ENCODE measurements at regions not wholly inside any gene's neighbourhood (a gene's known extent, or its start where the extent isn't known, plus 50 kb on each side); places are given as distances from the start of the nearest gene placed in this dataset.
"Not testable (repeated sequence)": the region's sequence is repeated elsewhere in the genome, so short reads cannot be mapped to it uniquely, and the experiment has no call there.

- peak; percentile 26 for DNase-seq
Measured at GRCh38 chr1:30008998-30009657, 714.3 kb downstream of the MATN1 start.

DNA sequence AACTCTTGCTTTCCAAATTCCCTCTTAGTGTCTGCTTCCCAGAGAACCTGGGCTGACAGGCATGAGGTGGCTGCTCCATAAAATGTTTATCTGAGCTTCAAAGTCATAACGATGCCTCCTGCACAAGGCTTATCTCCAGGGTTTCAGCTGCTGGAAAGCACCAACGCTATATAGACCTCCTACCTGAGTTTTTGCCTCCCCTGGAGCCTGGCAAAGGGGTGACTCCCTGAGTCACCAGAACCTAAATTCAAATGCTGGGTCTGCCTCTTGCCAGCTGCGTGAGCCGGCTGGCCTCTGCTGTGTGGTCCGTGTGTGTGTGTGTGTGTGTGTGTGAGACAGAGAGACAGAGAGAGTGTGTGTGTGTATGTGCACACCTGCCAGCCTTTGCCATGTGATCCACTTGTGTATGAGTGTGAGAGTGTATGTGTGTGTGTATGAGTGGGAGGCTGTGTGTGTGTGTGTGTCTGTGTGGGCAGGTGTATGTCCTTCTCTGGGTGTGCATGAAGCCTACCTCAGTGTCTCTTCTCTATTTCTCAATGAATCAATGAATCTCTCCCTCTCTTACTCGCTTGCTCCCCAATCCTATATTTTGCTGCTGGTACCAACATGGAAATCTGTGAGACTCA, 714.9 kb downstream of the MATN1 start:
- DNase-seq: no peak

- DNase-seq: no peak
Measured at GRCh38 chr1:30005972-30006619, 717.3 kb downstream of the MATN1 start.

DNA sequence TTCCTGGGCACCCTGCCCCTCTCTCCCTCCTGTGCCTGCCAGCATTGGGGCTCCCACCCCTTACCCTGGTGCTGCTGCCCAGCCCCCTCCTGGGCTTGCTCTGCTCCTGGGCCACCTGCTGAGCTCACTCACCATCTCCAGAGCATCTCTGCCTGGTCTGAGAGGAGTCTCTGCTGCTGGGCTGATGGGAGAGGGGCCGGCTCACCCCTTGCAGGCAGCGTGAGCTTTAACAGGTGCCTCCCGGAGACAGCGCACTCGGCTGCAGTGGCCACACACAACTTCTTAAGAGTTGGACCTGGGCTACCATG, 721.7 kb downstream of the MATN1 start:
- no peak for DNase-seq

DNA sequence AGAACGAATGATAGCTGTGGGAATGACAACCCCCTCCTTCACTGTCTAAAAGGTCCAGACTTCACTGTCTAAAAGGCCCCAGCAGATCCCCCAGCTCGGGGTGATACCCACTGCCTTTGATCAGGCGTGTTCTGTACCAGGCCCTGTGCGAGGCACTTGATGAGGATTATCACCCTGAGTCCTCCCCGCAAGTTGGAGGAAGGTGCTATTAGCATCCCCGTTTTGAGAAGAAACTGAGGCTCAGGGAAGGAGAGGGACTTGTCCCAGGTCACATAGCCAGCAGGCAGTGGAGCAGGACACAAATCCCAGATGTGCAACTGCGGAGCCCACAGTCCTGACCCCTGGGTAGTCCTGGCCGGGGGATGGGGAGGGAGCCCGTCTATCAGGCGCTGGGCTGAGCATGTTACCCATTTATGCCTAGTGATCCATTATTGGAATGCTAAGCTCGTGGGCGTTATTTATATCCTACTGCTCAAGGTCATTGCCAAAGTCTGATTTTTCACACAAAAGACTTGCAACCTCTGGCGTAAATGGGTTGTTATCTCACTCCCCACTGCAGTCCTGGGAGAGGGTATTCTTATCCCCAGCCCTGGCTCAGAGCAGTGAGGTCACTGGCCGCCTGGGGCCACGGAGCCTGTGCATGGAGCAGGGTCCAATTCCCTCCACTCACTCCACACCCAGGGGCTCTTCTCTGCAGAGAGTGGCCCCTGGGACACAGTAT, 722.2 kb downstream of the MATN1 start:
- DNase-seq: no peak

- DNase-seq: no peak
Measured at GRCh38 chr1:30000266-30000665, 723.1 kb downstream of the MATN1 start.

DNA sequence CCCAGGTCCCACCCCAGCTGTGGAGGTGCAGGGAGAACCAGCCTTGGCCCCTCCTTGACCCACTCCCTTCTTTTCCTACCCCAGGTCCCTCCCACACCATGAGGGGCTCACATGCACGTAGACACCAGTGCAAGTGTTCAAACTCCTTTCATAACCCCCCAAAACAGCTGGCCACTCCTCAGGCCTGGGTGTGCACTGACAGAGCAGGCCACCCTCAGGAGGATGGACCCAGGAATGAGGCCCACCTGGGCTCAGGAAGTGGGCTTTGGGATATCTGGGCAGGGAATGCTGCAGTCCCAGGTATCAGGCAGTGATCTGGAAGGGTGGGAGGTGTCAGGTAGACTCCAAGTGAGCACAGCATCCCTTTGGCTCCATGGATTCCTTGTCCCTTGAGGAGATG, 723.8 kb downstream of the MATN1 start:
- no peak for DNase-seq

DNA sequence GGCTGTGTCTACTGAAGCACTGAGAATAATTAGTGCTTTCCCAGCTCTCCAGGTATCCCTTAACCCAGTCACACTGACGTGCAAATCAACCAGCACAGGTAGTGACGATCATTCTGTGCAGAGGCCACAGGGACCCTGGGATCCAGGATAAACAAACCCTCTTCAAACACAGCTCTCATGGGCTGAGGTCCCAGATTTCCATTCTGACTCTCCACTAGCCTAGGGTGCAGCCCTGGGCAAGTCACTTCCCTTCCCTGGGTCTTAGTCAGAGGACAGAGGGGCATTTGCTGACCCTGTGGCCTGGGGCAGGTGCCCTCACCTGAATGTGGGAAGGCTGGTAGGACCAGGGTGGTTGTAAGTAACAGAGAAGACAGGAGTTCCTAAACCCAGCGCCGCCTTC, 724.7 kb downstream of the MATN1 start:
- DNase-seq: no peak

- not testable (repeated sequence) for DNase-seq
Measured at GRCh38 chr1:29997818-29998217, 725.6 kb downstream of the MATN1 start.

GRCh38 chr1:29993950-29994349, 729.4 kb downstream of the MATN1 start:
- DNase-seq: no peak

- no peak for DNase-seq
Measured at GRCh38 chr1:29991815-29992214, 731.6 kb downstream of the MATN1 start.

DNA sequence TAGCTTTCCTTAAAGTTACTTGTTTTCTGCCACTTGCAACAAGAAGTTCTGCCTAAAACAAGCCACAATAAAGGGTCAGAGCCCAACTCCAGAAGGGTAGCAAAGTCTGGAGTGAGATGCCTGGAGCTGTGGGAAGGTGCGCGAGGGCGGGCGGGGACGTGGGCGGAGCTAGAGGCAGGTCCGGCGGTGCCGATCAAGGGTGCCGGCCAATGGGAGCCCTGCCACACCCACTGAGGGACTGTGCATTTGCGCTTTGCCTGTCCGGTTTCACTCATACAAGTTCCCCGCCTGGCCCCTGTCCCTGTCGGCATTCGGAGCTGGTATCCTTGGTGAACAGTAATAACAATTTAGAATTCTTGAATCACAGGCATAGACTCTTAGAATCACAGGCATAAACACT, 732.4 kb downstream of the MATN1 start:
- DNase-seq: no peak

DNA sequence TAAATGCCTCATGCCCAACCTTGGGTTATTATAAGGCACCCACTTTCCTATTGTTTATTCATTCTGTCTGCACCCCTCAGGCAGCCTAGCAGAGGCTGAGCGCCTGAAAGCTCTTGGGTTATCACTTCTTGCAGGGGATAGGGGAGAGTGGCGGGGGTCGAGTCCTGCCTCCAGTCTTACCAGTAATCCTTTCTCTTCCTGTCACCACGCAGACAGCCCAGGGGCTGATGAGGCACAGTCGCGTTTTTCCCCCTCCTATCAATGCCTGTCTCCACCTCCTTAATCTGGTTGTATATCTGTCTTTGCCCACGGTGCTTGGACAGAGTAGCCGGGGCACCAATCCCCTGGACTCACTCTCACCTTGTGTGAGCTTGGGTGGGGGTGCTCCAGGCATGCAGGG, 733.1 kb downstream of the MATN1 start:
- DNase-seq: no peak

DNA sequence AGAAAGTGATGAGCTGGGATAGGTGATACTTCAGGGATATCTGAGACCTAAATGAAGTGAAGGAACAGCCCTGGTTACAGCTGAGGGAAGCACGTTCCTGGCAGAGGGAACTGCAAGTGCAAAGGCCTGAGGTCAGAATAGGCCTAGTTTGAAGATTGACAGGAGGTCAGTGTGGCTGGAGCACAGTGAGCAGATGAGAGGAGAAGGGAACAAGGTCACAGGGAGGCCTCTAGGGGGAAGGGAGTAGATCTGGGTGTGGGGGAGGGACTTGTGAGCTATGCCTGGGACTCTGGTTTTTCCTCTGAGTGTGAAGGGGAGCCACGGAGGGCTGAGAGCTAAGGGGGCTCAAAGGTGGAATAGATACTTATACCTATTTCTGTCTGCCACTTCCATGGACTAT, 736.4 kb downstream of the MATN1 start:
- no peak for DNase-seq

GRCh38 chr1:29985606-29985945, 737.8 kb downstream of the MATN1 start:
- no peak for DNase-seq

DNA sequence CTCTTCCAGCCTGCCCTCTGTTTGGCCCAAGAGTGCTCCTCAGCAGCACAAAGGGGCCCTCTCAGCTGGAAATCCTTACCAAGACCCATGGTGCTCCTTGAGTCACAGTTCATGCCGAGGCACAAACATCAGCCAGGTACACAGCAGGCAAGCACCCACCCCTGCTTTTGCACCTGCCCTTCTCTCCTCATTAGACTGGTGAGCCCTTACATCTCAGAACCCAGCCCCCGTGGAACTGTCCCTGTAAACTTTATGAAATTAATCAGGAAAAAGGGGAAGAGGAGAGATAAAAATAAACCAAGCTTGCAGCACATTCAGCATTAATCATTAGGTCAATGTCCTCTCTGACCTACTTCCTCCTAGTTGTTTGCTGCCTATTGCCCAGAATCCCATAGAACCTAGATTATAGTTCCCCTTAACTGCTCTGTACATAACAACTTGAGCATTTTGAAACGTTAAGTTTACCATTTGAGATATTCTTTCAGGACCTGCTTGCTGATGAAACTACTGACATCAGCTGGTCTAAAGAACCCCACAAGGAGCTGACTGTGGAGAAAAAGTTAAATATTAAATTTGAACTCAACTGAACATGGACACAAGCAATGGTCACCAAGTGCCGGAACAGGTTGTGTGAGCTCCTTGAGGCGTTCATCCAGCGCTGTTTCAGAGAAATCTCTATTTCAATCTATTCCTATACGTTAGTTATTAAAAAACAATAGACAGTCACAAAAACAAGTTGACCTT, 738.4 kb downstream of the MATN1 start:
- no peak for DNase-seq

- DNase-seq: peak; percentile 62
Measured at GRCh38 chr1:29984166-29984861, 739.1 kb downstream of the MATN1 start.

DNA sequence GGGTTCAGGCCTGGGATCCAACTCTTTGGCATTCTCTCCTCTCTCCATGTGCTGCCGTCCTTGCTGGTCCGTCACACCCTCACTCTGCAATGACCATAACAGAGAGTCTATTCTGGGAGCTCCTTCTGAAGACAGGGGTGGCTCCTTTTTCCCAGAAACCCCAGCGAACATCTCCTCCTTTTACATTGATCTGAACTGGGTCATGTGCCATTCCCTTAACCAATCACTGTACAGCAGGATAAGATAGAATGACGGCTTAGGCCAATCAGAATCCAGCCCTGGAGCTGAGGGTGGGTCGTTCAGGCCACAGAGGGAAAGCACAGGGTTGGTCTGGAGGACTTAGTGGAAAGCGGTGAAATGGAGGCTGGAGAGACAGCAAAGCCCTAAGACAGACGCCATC, 740.1 kb downstream of the MATN1 start:
- no peak for DNase-seq

DNA sequence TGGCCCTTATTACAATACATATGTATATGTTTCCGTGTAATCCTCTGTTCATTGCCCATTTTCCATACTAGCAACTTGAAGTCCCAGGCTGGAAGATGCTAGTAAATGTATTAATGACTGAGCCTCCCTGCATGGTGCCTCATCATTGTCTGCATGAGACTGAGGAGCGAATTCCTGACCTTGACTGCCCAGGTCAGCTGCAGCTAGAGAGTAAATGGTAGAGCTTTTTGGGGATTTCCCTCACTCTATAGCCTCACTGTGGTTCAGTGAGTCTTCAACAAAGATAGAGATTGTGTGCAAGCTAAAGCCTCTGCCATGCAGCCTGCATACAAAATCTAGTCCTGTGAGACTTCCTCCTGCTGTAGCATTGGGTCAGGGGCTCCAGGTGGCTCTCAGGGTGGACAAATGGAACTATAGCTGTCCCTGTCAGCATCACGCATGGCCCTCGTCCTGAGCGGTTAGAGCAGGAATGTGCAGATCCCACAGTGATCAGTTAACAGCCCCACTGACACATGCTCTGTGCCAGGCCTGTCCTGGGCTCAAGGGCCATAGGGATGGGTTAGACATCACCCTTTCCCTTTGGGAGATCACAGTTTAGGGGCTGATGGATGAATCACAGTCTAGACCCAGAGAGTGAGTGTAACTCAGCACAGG, 741.7 kb downstream of the MATN1 start:
- DNase-seq: no peak

DNA sequence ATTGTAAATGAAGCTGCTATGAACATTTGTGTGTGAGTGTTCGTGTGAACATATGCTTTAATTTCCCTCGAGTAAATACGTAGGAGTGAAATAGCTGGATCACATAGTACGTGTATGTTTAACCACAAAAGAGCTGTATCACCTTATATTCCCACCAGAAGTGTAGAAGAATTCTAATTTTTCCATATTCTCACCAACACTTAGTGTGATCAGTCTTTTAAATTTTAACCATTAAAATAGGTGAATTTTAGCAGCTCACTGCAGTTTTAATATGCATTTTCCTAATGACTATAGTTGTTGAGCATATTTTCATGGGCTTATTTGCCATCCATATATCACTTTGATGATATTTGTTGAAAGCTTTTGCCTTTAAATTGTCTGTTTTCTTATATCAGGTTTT, 741.2 kb downstream of the PTPRU start:
- no peak for DNase-seq

- DNase-seq: no peak
Measured at GRCh38 chr1:29975036-29975694, 738.8 kb downstream of the PTPRU start.

DNA sequence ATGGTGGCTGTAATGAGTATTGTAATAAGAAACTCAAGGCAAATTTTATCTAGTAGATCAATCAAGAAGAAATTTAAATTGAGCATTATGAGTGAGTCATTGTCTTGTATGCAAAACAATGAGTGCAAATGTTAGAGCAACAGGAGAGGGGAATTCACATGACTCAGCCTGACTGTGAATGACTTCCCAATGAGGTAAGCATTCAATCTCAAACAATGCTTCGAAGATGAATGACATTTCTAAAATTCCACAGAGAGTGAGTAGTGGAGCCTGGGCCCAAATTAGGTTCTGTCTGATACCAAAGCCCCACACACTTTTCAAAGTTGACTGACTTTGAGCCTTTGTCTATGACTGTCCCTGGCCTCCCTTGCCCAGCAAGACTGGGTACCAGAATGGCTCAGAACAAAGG, 738.0 kb downstream of the PTPRU start:
- DNase-seq: no peak
